GM19025 (cell line): ENCODE measurements at regions not wholly inside any gene's neighbourhood (a gene's known extent, or its start where the extent isn't known, plus 50 kb on each side); places are given as distances from the start of the nearest gene placed in this dataset.

ENCODE experiments used
- ATAC-seq: cut with Tn5 transposase; IDR thresholded peaks from one replicate; pipeline ENCODE4 v1.9.1; 2021; ENCODE audit warnings: mild to moderate bottlenecking, low read depth, moderate library complexity; ENCODE audit not compliant: unreplicated experiment

DNA sequence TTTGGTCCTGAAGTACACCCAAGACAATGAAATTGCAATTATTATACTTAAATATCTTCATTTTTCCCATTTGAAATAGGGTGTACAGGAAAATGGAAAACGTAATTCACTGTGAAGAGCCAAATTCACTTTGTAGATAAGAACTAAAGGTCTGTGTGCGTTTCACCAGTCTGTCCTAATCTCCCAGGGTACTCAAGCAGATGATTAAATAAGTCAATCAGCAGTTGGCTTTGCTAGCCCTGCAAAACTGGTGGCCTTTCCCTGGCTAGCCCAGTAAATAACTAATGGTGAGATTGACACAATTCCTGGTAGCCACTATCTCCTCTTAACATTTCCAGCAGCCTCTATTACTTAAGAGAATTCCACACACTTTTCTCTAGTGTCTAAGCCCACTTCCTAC, 389.3 kb downstream of the TBL1XR1 start:
- ATAC-seq: no peak

GRCh38 chr3:176799675-176800074, 397.6 kb downstream of the TBL1XR1 start:
- no peak for ATAC-seq

GRCh38 chr3:176798680-176799079, 398.6 kb downstream of the TBL1XR1 start:
- ATAC-seq: no peak

DNA sequence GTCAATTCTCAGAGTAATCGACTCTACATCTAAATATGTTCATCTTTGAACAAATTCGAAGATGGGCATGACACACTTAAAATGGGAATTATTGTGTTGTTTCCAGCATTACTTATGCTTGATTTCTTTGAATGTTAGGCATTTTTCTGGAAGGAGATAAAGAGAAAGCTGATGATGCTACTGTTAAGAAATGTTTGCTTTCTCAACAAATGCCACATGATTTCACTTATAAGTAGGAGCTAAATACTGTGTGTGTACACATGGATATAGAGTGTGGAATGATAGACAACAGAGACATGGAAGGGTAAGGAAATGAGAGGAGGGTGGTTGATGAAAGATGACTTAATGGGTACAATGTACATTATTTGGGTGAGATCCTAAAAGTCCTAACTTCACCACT, 400.9 kb downstream of the TBL1XR1 start:
- ATAC-seq: no peak

- no peak for ATAC-seq
Observed at GRCh38 chr3:176795891-176796290, 401.4 kb downstream of the TBL1XR1 start.

- ATAC-seq: no peak
Observed at GRCh38 chr3:176794406-176794805, 402.9 kb downstream of the TBL1XR1 start.

DNA sequence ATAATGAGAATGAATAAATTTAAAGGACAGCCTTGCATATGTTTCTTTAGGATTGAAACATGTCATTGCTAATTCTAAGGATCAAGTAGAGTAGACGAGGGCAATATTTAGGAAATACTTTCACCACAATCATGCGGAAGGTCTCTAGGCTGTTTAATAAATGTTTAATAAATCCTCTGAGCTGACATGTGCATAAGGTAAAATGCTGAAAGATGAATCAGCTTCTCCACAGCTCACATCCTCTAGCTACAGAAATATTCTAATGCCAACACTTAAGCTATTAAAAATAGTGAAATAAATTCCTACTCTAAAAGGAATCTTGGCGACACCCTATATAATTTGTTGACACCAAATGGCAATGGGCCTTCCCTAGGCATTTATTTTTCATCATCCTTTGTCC, 407.3 kb downstream of the TBL1XR1 start:
- no peak for ATAC-seq

DNA sequence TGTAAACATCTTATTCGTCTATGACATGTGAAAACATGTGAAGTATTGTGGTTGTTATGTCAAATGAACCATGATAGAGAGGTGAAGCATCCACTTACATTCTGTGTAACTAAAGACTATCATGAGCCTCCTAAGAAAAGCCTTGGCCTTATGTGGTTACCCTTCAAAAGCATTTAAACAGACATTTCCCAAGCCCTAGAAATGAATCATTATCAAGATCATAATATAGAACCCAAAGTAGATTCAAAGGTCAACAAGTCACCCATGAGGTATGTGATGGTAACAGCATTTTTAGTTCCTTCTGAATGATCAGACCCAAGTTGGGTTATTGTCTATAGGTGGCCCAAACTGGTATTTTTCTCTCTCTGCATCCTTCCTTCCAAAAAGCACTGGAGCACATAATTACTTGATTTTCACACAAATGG, 408.0 kb downstream of the TBL1XR1 start:
- no peak for ATAC-seq

- no peak for ATAC-seq
Observed at GRCh38 chr3:176787506-176787905, 409.8 kb downstream of the TBL1XR1 start.

GRCh38 chr3:176785171-176785570, 412.1 kb downstream of the TBL1XR1 start:
- no peak for ATAC-seq

DNA sequence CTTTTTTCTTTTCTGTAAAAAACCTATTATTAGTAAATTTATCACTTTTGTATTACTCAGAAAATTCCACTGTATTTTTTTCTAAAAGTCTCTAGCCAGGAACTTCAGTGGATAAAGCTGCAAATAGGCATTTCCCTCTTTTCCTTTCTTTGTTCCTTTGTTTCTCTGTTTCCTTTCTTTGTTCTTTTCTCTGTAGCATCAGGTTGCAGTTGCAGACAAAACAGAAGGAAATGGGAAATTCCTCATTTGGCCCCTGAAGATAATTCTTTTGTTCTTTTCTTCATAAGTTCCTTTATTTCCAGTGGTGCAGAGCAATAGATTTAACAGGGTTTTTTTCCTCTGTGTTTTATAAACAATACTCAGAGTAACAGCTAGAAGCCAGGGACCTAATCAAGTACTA, 416.5 kb downstream of the TBL1XR1 start:
- ATAC-seq: no peak

DNA sequence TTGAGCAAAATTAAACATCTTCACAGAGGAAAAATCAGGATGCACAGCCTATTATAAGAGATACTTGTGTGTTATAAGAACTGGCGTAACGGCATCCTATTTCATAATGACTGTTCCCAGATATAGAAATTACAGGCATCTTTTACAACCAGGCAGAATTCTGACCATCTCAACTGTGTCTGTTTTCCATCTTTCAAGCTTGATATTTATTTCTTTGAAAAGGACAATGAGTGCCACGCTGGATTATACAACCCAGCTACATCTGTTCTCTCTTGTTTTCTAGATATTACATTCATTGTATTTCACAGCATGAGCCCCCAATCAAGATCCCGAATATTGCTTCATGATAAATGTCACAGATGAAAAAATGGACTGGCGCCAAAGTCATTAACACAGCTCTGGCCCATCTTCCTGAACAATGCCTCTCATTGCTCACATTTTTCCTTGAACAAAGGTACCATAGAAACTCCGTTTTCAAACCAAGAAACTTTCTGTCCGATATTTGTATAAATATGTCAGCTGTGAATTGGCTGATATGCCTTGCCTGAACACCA, 420.6 kb downstream of the TBL1XR1 start:
- ATAC-seq: no peak

GRCh38 chr3:176769547-176770190, 427.6 kb downstream of the TBL1XR1 start:
- ATAC-seq: no peak

GRCh38 chr3:176767385-176767784, 429.9 kb downstream of the TBL1XR1 start:
- no peak for ATAC-seq

DNA sequence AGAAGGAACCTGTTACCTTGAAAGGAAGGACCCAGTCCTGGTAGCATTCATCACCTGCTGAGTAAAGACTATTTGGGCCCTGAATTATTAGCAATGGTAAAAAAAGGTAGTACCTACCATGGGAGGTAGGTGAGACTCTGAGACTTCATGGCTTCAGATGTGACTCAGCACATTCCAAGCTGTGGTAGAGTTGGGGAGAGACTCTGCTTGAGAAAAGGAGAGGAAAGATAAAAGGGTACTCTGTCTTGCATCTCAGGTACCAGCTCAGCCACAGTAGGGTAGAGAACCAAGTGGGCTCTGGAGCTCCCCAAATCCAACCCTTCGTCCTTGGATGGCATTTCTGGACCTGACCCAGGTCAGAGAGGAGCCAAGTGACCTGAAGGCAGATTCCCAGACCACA, 430.4 kb downstream of the TBL1XR1 start:
- ATAC-seq: no peak

GRCh38 chr3:176765382-176765900, 431.8 kb downstream of the TBL1XR1 start:
- ATAC-seq: no peak

GRCh38 chr3:176759815-176760506, 437.3 kb downstream of the TBL1XR1 start:
- ATAC-seq: no peak

DNA sequence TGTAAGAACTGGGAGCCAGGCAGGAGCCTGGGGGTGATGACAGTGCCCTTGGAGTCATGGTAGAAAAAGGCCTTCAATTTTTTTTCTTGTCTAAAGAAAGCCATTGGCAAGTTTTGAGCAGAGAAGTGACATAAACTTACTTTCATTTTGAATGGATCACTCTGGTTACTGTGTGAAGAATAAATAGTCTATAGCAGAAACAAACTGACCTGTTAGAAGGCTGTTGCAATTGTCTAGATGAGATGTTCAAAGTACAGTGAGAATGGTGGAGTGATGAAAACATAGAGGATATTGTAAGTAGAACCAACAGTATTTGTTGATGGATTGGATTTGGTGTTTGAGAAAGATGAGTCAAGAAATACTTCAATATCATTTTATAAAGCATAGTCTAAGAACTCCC, 439.9 kb downstream of the TBL1XR1 start:
- no peak for ATAC-seq

GRCh38 chr3:176755977-176756376, 441.3 kb downstream of the TBL1XR1 start:
- ATAC-seq: peak; percentile 40

DNA sequence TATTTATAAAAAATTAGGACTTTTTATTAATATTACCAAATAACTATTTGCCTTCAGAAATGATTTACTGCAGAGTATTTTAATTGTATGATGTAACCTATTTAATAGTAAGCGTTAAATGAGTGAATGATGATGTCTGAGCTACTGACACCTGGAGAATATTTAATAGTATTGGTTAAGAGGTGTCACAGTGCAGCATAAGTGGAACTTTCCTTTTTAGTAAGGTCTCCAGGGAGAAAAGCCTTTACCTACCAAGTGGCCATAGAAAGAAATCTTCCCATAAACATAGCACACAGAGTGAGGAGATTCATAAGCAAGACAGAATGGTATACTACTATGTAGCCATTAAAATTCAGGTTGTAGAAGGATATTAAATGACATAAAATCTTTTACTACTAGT, 441.7 kb downstream of the TBL1XR1 start:
- ATAC-seq: peak; percentile 42

DNA sequence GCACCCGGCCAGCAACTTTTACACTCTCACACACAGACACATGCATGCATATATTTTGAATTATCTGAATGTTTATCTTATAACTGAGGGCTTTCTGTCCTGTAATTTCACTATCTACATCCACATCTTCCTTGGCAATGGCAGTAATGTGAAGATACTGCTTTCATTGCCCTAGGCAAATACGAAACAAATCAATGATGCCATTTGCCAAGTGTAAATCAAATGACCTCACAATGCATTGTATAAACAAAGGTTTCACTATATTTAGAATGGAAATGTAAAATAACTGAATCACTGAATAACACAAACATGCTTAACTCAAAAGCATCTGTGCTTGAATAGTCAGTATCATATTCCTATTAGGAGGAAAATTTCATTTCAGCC, 455.6 kb downstream of the TBL1XR1 start:
- ATAC-seq: no peak
